ENCODE measurements at regions not wholly inside any gene's neighbourhood (a gene's known extent, or its start where the extent isn't known, plus 50 kb on each side); places are given as distances from the start of the nearest gene placed in this dataset.

GRCh38 chr10:36692759-36693158 is 432.6 kb upstream of the ANKRD30A start:
- no peak for TF ChIP-seq POLR2A (IDR thresholded peaks at IDR 0.05)
- TF ChIP-seq CTCF (IDR thresholded peaks at IDR 0.05), result no peak

Data from Peyer's patch (tissue), 4 donors.